OCI-LY3 (cell line): ENCODE measurements at regions not wholly inside any gene's neighbourhood (a gene's known extent, or its start where the extent isn't known, plus 50 kb on each side); places are given as distances from the start of the nearest gene placed in this dataset.

Experiments
- H2AFZ ChIP-seq: fragments of 200-600, 300-600 bp; shearing (Covaris generic); 2 replicates; pipeline ENCODE4 v1.6.0; 2014; ENCODE audit warnings: antibody characterized with exemption, low read depth, low read length
- H3K27ac ChIP-seq: fragments of 200-600, 300-600 bp; sonication (generic); 2 replicates; pipeline ENCODE4 v1.5.1; 2014; ENCODE audit warnings: mild to moderate bottlenecking, low read length, moderate library complexity, mixed read lengths
- H3K27me3 ChIP-seq: fragments of 200-600, 300-600 bp; sonication (generic); 2 replicates; pipeline ENCODE4 v1.6.1; 2014; ENCODE audit warnings: low read depth, low read length, mixed read lengths
- H3K36me3 ChIP-seq: fragments of 200-600, 300-600 bp; sonication (generic); replicated peaks from 2 replicates; pipeline ENCODE3; 2014; ENCODE audit warnings: low read depth, low read length, mixed read lengths
- H3K4me1 ChIP-seq: fragments of 300-600, 200-600 bp; sonication (generic); 2 replicates; pipeline ENCODE4 v1.6.1; 2014; ENCODE audit warnings: low read length, mixed read lengths
- H3K4me2 ChIP-seq: fragments of 200-600, 300-600 bp; sonication (generic); 2 replicates; pipeline ENCODE4 v1.6.1; 2014; ENCODE audit warnings: low read length, mixed read lengths
- H3K4me3 ChIP-seq: fragments of 300-600, 200-600 bp; sonication (generic); 2 replicates; pipeline ENCODE4 v1.5.1; 2014; ENCODE audit warnings: antibody characterized with exemption, mild to moderate bottlenecking, low read length, moderate library complexity
- H3K79me2 ChIP-seq: fragments of 300-600, 200-600 bp; shearing (Covaris generic); 2 replicates; pipeline ENCODE4 v1.6.1; 2014; ENCODE audit warnings: mild to moderate bottlenecking, low read length, mixed read lengths
- H3K9ac ChIP-seq: fragments of 300-600, 200-600 bp; shearing (Covaris generic); 2 replicates; pipeline ENCODE4 v1.6.0; 2014; ENCODE audit warnings: mild to moderate bottlenecking, low read length, moderate library complexity
- H3K9me3 ChIP-seq: fragments of 200-600, 300-600 bp; shearing (Covaris generic); 2 replicates; pipeline ENCODE4 v1.6.1; 2014; ENCODE audit warnings: low read length, mixed read lengths; ENCODE audit not compliant: insufficient read depth
- H4K20me1 ChIP-seq: fragments of 200-600, 300-600 bp; sonication (generic); 2 replicates; pipeline ENCODE4 v1.6.1; 2016; ENCODE audit warnings: low read length, mixed read lengths; ENCODE audit not compliant: insufficient read depth
- EZH2phosphoT487 ChIP-seq: fragments of 200-600 bp; shearing (Covaris generic); IDR thresholded peaks from 2 replicates; pipeline ENCODE4 v1.6.1; 2018; ENCODE audit warnings: antibody characterized with exemption, mixed run types, low read depth
- TF ChIP-seq, protein P1 (sequence below): fragments of 200-600, 300-600 bp; sonication (generic); IDR thresholded peaks from 2 replicates; pipeline ENCODE4 v1.5.1; 2014; ENCODE audit warnings: antibody characterized with exemption, low read length, low read depth

DNA sequence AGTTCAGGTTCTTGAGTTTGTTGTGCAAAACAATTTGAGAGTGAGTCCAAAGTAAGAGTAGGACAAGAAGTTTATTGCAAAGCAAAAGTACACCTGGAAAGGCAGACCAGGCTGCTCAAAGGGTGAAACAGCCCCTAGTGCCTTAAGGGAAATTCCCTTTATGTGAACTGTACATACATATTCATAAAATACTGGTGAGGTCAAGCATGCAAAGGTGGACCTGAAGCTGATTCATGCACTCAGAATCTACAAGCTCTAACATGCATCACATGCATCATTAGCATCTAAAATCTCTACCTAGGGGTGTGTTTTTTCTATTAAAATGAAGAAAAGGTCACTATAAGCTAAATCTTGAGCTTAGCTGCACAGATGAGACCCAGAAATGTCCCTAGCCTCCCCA, 266.9 kb downstream of the SPATA18 start:
- TF ChIP-seq, protein P1, sequence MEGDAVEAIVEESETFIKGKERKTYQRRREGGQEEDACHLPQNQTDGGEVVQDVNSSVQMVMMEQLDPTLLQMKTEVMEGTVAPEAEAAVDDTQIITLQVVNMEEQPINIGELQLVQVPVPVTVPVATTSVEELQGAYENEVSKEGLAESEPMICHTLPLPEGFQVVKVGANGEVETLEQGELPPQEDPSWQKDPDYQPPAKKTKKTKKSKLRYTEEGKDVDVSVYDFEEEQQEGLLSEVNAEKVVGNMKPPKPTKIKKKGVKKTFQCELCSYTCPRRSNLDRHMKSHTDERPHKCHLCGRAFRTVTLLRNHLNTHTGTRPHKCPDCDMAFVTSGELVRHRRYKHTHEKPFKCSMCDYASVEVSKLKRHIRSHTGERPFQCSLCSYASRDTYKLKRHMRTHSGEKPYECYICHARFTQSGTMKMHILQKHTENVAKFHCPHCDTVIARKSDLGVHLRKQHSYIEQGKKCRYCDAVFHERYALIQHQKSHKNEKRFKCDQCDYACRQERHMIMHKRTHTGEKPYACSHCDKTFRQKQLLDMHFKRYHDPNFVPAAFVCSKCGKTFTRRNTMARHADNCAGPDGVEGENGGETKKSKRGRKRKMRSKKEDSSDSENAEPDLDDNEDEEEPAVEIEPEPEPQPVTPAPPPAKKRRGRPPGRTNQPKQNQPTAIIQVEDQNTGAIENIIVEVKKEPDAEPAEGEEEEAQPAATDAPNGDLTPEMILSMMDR = no peak
- no peak overlapping the region for H3K27ac ChIP-seq

DNA sequence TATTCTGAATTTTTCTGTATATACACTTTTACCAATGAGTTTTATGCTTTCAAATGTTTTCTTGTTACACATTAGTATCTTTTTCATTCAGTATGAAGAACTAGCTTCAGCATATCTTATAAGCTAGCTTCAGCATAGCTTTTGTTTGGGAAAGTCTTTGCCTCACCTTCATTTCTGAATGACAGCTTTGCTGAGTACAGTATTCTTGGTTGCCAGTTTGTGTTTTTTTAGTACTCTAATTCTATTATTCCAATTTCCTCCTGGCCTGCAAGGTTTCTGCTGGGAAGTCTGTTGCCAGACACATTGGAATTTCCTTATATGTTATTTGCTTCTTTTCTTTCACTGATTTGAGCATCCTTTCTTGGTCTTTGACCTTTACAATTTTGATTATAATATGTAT, 278.8 kb downstream of the SPATA18 start:
- Histone ChIP-seq H3K9ac (no peak overlapping the region), H3K4me1 (no peaks in the 10 kb centered on the region), H3K36me3 (no peaks in the 10 kb centered on the region), H2AFZ (no peak overlapping the region), H3K27ac (no peak overlapping the region), H4K20me1 (no peaks in the 10 kb centered on the region), H3K9me3 (no peaks in the 10 kb centered on the region; the same call in 1 of the 2 replicates), H3K79me2 (no peaks in the 10 kb centered on the region), H3K27me3 (no peaks in the 10 kb centered on the region), H3K4me3 (no peak overlapping the region), H3K4me2 (no peak overlapping the region)
- TF ChIP-seq, protein P1 = no peak
- TF ChIP-seq EZH2phosphoT487 = no peak

More for the DNA sequence above, 266.9 kb downstream of the SPATA18 start:
- no peaks in the 10 kb centered on the region for H3K79me2 ChIP-seq
- H4K20me1 ChIP-seq = no peaks in the 10 kb centered on the region
- no peak overlapping the region for H2AFZ ChIP-seq
- no peaks in the 10 kb centered on the region for H3K27me3 ChIP-seq
- H3K9ac ChIP-seq = no peak overlapping the region
- no peaks in the 10 kb centered on the region for H3K9me3 ChIP-seq
- H3K36me3 ChIP-seq = no peaks in the 10 kb centered on the region
- no peaks in the 10 kb centered on the region; the same call in 1 of the 2 replicates for H3K4me1 ChIP-seq
- no peak overlapping the region for H3K4me2 ChIP-seq
- no peak overlapping the region for H3K4me3 ChIP-seq

DNA sequence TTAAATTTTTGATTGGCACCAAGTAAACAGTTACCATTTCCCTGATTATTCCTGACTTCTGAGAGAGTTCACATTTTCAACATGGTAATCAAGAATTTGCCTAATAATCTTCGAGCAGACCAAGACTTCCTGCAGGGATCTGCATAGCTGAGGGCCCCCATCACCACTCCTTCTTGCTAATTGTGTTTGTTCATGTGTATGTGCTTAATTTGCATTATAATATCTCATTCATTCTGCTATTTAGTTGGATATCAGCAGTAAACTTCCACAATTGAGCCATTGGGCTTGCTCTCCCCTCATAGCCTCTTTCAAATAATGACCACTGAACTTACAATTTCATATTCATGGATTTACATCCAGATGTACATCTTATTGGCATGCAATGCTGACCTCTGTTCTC, 292.5 kb downstream of the SPATA18 start:
- Histone ChIP-seq H3K36me3 (no peaks in the 10 kb centered on the region), H3K27ac (no peak overlapping the region), H3K9ac (no peak overlapping the region), H4K20me1 (no peaks in the 10 kb centered on the region), H3K4me2 (no peak overlapping the region), H3K4me3 (no peak overlapping the region), H3K79me2 (no peaks in the 10 kb centered on the region), H3K4me1 (no peaks in the 10 kb centered on the region), H3K27me3 (no peaks in the 10 kb centered on the region), H2AFZ (no peak overlapping the region), H3K9me3 (no peaks in the 10 kb centered on the region)
- TF ChIP-seq, protein P1 = no peak
- no peak for TF ChIP-seq EZH2phosphoT487

DNA sequence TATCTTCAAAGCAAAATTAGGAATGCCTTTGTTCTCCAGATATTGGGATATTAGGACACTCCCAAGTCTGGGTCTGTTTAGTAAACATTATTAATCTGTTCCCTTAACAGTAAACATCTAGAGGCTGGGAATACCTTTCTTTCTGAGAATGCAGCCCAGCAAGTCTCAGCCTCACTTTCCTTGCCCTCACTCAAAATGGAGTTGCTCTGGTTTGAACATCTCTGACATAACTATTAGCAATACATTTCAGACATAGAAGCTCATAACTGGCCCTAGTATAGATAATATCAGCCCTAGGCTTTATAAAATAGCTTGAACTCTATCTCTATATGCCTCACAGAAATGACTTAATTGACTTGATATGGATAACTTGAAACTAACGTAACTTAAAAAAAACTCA, 299.8 kb downstream of the SPATA18 start:
- H3K79me2 ChIP-seq = no peaks in the 10 kb centered on the region
- H3K9ac ChIP-seq = no peak overlapping the region
- H3K4me1 ChIP-seq = no peaks in the 10 kb centered on the region
- no peaks in the 10 kb centered on the region for H3K27me3 ChIP-seq
- no peaks in the 10 kb centered on the region for H4K20me1 ChIP-seq
- H3K4me3 ChIP-seq = no peak overlapping the region
- H2AFZ ChIP-seq = no peak overlapping the region
- TF ChIP-seq EZH2phosphoT487 = no peak
- H3K36me3 ChIP-seq = no peaks in the 10 kb centered on the region
- no peak overlapping the region for H3K27ac ChIP-seq
- no peaks in the 10 kb centered on the region for H3K9me3 ChIP-seq
- H3K4me2 ChIP-seq = no peak overlapping the region

DNA sequence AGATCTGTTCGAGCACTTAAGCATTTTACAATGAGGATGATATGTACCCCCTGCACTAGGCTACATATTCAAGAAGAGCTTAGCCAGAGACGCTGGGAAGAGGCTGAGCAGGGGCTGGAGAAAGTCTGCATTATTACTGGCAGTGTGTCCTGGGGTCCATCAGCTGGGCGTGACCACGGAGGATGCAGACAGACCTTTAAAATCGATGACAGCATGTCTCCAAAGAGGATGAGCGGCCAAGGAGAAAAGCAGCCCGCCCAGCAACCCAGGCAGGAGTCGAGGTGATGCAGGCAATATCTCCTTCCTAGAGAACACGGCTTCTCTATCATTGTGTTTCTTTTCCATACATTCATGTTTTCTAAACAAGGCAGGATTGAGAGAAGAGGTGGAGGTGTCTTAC, 300.7 kb downstream of the USP46 start:
- no peak overlapping the region for H3K4me2 ChIP-seq

More for the DNA sequence above, 300.7 kb downstream of the USP46 start:
- Histone ChIP-seq H3K4me1 (no peaks in the 10 kb centered on the region), H3K27me3 (no peaks in the 10 kb centered on the region), H3K36me3 (no peaks in the 10 kb centered on the region), H3K27ac (no peak overlapping the region), H3K9ac (no peak overlapping the region), H3K79me2 (no peaks in the 10 kb centered on the region), H3K9me3 (no peaks in the 10 kb centered on the region), H3K4me3 (no peak overlapping the region), H4K20me1 (no peaks in the 10 kb centered on the region), H2AFZ (no peak overlapping the region)
- TF ChIP-seq EZH2phosphoT487 = no peak
- TF ChIP-seq, protein P1 = no peak
